ENCODE measurements at regions not wholly inside any gene's neighbourhood (a gene's known extent, or its start where the extent isn't known, plus 50 kb on each side); places are given as distances from the start of the nearest gene placed in this dataset.

DNA sequence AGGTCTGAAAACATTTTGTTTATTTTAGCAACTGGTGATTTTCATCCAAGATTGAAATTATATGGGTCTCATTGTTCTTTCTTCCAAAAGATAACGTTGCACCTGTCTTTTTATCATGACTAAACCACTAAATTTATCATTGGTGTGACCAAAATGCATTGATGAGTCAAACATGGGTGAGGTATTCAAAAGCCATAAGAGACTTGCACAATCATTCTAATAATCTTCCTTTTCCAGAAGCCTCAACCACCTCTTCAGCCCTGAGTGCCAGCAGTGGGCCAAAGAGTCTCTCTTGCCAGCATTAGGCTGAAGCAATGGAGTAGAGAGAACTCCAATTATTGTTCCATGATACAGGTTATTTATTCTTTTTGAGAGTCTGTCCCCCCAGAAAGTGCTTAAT is 198.9 kb downstream of the LURAP1L start:
- TF ChIP-seq, protein P1, sequence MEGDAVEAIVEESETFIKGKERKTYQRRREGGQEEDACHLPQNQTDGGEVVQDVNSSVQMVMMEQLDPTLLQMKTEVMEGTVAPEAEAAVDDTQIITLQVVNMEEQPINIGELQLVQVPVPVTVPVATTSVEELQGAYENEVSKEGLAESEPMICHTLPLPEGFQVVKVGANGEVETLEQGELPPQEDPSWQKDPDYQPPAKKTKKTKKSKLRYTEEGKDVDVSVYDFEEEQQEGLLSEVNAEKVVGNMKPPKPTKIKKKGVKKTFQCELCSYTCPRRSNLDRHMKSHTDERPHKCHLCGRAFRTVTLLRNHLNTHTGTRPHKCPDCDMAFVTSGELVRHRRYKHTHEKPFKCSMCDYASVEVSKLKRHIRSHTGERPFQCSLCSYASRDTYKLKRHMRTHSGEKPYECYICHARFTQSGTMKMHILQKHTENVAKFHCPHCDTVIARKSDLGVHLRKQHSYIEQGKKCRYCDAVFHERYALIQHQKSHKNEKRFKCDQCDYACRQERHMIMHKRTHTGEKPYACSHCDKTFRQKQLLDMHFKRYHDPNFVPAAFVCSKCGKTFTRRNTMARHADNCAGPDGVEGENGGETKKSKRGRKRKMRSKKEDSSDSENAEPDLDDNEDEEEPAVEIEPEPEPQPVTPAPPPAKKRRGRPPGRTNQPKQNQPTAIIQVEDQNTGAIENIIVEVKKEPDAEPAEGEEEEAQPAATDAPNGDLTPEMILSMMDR (conservative IDR thresholded peaks at IDR 0.05), result no peak
- TF ChIP-seq ZFX (IDR thresholded peaks at IDR 0.05), result no peak

Measured in C4-2B (cell line).